HG02588 (cell line): ENCODE measurements at regions not wholly inside any gene's neighbourhood (a gene's known extent, or its start where the extent isn't known, plus 50 kb on each side); places are given as distances from the start of the nearest gene placed in this dataset.

Source experiments
- ATAC-seq: cut with Tn5 transposase; IDR thresholded peaks from one replicate; pipeline ENCODE4 v1.9.1; 2021; ENCODE audit warnings: mild to moderate bottlenecking, moderate library complexity; ENCODE audit not compliant: unreplicated experiment

- no peak for ATAC-seq
Measured at GRCh38 chr4:43242606-43243005, 350.1 kb downstream of the GRXCR1 start.

- no peak for ATAC-seq
Measured at GRCh38 chr4:43243433-43244116, 351.1 kb downstream of the GRXCR1 start.

GRCh38 chr4:43244688-43245382 is 352.3 kb downstream of the GRXCR1 start:
- peak; percentile 94 for ATAC-seq

- ATAC-seq = no peak
Measured at GRCh38 chr4:43251841-43252240, 359.3 kb downstream of the GRXCR1 start.

DNA sequence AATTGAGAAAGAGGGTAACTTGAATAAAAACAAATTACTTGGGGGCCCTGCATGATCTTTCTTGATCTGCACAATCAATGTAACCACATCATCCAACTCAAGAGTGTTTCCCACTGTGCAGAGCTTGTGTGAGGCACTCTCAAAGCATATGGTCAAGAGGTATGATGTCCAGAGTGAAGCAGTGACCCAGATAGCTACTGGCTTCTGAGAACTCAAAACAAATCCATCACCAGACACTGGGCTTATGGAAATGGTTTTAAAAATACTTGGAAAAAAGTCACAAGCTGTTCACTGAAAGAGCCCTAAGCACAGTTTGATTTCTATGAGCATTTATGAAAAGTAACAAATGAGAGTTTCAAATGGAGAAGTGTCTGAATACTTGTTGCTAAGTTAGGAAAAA is 361.0 kb downstream of the GRXCR1 start:
- ATAC-seq = no peak

- ATAC-seq = no peak
Measured at GRCh38 chr4:43264730-43265129, 372.2 kb downstream of the GRXCR1 start.

GRCh38 chr4:43271946-43272345 is 379.4 kb downstream of the GRXCR1 start:
- ATAC-seq = no peak

DNA sequence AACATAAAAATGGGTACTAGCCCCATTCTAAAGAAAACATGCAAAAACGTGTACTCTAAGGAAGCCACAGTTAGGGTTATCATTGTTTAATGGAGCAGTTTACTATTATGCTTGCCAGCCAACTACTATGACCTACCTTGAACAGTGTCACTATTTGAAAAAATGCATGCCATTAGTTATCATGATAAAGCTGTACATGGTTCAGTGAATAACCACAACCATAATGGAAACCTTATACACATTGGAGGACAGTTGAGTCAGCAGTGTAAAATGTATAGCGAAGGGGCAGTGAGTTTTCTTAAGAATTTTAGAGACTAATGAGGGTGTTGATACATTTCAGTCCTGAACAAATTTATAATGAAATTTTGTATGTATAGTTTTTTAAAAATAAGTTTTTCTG is 381.9 kb downstream of the GRXCR1 start:
- ATAC-seq = no peak

DNA sequence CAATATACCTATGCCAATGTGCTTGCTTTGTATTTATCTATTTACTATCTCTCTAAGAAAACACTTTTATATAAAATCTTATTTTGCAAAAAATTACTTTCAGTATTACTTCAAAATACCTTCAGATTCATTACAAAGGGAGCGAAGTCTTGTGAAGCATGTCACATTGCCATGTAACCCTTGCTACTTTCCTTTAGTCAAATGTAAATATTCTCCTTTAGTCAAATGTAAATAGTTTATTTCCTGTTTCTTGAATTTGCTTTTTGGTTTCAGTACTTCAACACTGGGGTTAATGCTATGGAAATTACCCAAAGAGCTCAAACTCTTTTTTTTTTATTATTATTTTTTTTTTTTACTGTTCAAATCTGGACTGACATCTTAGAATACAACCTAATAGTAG is 383.3 kb downstream of the GRXCR1 start:
- no peak for ATAC-seq

- ATAC-seq = no peak
Measured at GRCh38 chr4:43276321-43276720, 383.8 kb downstream of the GRXCR1 start.

DNA sequence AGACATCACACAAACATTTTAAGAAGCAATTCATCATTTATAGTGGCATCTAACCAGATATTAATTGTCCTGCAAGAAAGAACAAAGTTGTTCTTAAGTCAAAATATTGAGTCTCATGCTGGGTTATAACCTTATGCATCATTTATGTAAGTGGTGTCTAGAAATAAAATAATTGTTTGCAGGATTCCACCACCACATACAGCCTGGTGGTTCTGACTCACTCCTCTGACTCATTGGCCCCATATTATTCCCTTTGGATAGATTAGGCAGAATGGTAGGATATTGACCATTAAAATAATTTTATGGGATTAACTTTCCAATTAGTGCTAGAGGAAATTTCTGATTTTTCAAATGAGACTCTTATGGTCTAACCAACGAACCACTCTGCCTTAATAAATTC is 384.5 kb downstream of the GRXCR1 start:
- no peak for ATAC-seq

DNA sequence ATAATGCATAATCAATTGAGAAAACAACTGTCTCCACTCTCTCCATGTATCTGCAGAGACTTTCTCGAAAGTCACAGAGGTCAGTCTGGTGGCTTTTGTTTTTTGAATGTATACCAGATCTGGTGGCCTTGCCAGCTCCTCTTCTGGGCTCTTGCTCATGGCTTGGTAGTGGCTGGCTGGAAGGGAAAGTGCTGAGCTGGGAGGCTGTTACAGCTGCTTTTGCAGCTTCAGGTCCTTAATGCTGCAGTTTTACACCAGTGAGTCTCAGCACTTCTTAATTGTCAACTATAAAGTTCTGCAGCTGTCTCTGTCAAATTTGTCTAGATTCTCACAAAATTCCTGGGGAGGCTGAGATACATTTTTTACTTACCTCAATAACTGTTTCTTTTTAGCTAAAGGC is 390.0 kb downstream of the GRXCR1 start:
- ATAC-seq = no peak

- ATAC-seq = no peak
Measured at GRCh38 chr4:43286137-43286536, 393.6 kb downstream of the GRXCR1 start.

DNA sequence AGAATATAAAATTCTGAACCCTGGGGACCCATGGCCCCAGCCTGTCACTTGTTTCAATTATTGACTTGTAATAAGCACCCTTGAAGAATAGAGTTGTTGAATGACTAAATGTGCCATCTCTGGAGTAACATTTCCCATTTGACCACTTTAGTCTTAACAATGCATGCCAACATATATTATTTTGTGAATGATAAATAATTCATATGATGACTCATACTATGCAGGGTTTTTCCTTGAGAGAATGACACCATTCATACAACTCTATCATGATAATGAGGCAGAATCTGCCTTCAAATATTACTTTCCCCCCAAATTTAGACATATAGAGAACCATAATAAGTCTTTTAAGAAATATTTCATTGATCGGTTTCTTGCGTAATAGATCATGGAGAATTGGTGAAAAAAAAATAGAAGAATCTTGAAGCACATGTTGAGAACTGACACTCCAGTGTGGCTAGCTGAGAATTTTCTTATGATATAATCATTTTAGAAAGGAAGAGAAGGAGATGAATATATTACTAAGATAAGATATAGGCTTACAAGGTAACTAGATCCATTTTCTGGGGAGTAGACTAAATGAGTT is 404.5 kb downstream of the GRXCR1 start:
- ATAC-seq = no peak

- no peak for ATAC-seq
Measured at GRCh38 chr4:43316813-43317212, 424.3 kb downstream of the GRXCR1 start.

DNA sequence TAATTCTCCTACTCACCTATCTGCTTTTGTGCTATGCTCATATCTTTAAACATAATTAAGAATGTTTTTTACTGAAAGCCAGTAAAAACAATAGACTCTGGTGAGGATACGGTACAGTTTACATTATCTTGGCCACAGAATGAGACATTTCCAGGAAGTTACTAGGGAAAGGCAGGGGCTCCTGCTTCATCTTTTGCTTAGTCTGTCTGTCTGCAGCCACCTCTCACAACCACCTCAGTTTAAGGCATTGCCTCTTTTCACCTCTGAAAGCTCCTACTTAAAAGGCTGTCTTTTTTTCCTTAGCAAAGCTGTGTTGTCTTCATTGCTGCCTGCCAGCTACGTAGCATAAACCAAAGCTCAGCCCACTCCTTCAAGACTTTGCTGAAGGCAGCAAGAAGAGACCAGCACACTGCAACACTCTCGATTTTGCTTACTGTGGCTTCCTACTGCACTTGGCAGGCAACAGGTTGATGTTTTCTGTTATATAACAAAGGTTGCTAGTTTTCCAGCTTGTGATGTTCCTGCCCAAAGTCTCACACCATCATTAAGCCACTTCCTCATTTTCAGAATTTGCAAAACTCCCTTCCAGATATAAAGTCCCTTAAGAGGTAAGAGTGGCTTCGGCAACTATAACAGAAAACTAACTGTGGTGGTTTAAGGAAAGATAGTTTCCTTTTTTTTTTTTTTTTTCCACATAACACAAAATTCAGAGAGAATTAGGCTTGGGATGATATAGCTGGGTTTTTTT is 432.9 kb downstream of the GRXCR1 start:
- ATAC-seq = no peak

DNA sequence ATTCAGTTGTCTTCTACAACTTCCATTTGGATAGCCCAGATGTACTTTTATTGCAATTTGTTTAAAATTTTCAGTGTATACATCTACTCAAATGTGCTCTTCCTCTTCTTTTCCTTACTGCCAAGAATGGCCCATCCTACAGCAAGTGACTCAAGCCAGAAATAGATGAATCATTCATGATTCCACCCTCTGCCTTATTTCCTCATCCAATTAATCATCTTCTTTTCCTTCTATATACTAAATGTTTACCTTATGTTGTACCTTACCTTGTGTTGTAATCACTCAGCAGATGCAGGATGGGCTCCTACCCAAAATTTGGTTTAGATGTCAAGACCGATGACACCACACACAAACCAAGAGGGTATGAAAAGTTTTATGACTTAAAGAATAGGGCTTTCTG is 437.8 kb downstream of the GRXCR1 start:
- ATAC-seq = no peak

GRCh38 chr4:43331226-43332051 is 438.9 kb downstream of the GRXCR1 start:
- ATAC-seq = no peak

DNA sequence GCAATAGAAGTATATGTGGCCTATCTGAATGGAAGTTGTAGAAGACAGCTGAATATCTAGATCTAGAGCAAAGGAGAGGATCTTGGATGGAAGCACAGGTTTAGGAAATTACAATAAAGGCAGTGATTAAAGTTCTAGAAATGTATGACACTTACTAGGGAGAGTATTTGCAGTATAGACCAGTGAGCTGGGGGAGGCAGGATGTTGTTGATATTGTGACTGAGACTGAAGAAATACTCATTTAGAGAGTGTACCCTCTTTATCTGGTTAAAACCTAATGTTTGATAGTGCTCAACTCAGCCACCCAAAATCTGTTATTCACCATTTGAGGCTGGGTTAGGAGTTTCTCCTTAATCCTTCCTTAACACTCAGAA is 439.5 kb downstream of the GRXCR1 start:
- no peak for ATAC-seq

DNA sequence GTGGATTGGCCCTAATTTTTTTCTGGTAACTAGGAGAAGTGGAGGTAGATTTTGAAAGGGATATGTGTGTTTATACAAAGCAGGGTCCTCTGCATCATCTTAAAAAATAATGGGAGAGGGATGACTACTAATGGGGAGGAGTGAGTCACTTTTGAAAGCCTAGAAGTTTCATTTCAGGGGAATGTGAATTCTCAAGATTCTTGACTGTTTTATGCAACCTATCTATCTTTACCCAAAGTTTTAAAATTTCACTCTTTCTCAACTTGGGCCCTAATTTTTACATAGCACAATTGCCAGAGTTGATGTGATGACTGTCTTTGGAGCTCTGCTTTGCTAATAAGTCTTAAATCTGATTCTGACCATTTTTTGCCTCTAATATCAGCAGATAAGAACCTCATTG is 445.2 kb downstream of the GRXCR1 start:
- no peak for ATAC-seq

DNA sequence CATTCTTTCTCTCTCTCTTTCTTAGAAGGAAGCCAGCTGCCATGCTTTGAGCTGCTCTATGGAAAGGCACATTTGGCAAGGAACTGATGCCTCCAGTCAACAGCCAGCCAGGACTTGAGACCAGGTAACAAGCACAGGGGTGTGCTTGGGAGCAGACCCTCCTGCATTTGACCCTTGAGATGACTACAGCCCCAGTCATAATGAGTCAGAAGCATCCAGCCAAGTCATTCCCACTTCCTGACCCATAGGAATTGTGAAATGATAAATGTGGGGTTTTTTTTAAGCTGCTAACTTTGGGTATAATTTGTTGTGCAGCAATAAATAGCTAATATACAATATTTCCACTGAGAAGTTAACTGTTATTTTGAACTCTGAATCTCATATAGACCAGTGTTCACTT is 446.9 kb downstream of the GRXCR1 start:
- ATAC-seq = no peak
